ENCODE measurements at regions not wholly inside any gene's neighbourhood (a gene's known extent, or its start where the extent isn't known, plus 50 kb on each side); places are given as distances from the start of the nearest gene placed in this dataset.

- no peak for TF ChIP-seq ZNF692 (tag by site-specific recombination; IDR thresholded peaks at IDR 0.05)
- TF ChIP-seq REST (tag by site-specific recombination; IDR thresholded peaks at IDR 0.05): no peak
- no peak for TF ChIP-seq CTCF (tag by site-specific recombination; IDR thresholded peaks at IDR 0.05)
Observed at GRCh38 chr6:66499851-66500250, 792.8 kb upstream of the EYS start.

Data from HEK293 (cell line).